HepG2 (cell line): ENCODE measurements at regions not wholly inside any gene's neighbourhood (a gene's known extent, or its start where the extent isn't known, plus 50 kb on each side); places are given as distances from the start of the nearest gene placed in this dataset.

ENCODE experiments used
- ATAC-seq: fragments of 200-7000 bp; cut with Tn5 transposase; 3 replicates; pipeline ENCODE4 v1.9.1; 2020; ENCODE audit warnings: mild to moderate bottlenecking, moderate library complexity
- BruUV-seq: library from RNA; stranded (reverse); fragments of 400-500 nt; replicated peaks from 2 replicates; lab custom pipeline; 2021; lab: Mats Ljungman, UMichigan
- CTCF ChIA-PET: fragments of 300-600 bp; formaldehyde crosslinking; extraction: SDS; loops from one replicate; lab custom pipeline; 2021; ENCODE audit warnings: low total read pairs, inconsistent platforms, low intra/inter-chr PET ratio; lab: Yijun Ruan, JAX
- POLR2A ChIA-PET: fragments of 350-600 bp; sonication (Branson Sonifier 250); formaldehyde crosslinking; loops from one replicate; lab custom pipeline; 2020; ENCODE audit warnings: antibody characterized with exemption, inconsistent platforms; lab: Yijun Ruan, JAX
- DNase-seq: peaks from one replicate; pipeline ENCODE4 v3.0.0-alpha.2; 2015; ENCODE audit warnings: low spot score
- FAIRE-seq: peaks from 3 replicates; lab custom pipeline; 2011; peaks lifted over from hg19 to GRCh38; lab: Jason Lieb, UNC
- H2AFZ ChIP-seq: one replicate; pipeline ENCODE4 v1.6.1; 2011; ENCODE audit warnings: low read length, inconsistent platforms
- H3K27ac ChIP-seq: fragments of 300-600 bp; 3 replicates; pipeline ENCODE4 v1.8.0; 2011; ENCODE audit warnings: mixed run types, mild to moderate bottlenecking, mixed read lengths, low read length, inconsistent platforms; ENCODE audit not compliant: insufficient read depth; ENCODE audit errors: extremely low read length
- H3K27me3 ChIP-seq, 2 experiments: fragments of 200-600 bp in 1 of 2; 2 replicates in 1 of 2; 3 replicates in 1 of 2; pipeline versions ENCODE4 v1.6.0 to v1.8.0; 2011; ENCODE audit warnings: low read length in 2 of 2, mild to moderate bottlenecking in 2 of 2, moderate library complexity in 2 of 2, inconsistent platforms in 1 of 2; ENCODE audit not compliant: insufficient read depth in 2 of 2, control insufficient read depth in 1 of 2
- H3K36me3 ChIP-seq, 2 experiments: fragments of 200-600 bp in 1 of 2; replicated peaks in 1 of 2; 2 replicates in 1 of 2; 3 replicates in 1 of 2; pipeline versions ENCODE4 v1.5.1 to v1.8.0; 2011; ENCODE audit warnings: low read length in 2 of 2, inconsistent platforms in 1 of 2; ENCODE audit not compliant: insufficient read depth in 2 of 2, control insufficient read depth in 1 of 2
- H3K4me1 ChIP-seq: 2 replicates; pipeline ENCODE4 v1.5.1; 2012; ENCODE audit warnings: low read length, inconsistent platforms; ENCODE audit not compliant: insufficient read depth
- H3K4me2 ChIP-seq: 2 replicates; pipeline ENCODE4 v1.6.0; 2011; ENCODE audit warnings: low read depth, low read length, inconsistent platforms
- H3K4me3 ChIP-seq, 3 experiments: fragments of 200-600 bp in 1 of 3; sonication (generic), shearing (Covaris generic) in 1 of 3; replicated peaks in 1 of 3; 2 replicates each; pipeline ENCODE4 v1.5.1; 2011 to 2016; ENCODE audit warnings: low read length in 3 of 3, inconsistent platforms in 2 of 3, low read depth in 2 of 3, mild to moderate bottlenecking in 2 of 3, control low read depth in 1 of 3, mixed read lengths in 1 of 3; ENCODE audit not compliant: insufficient read depth in 1 of 3
- H3K79me2 ChIP-seq: one replicate; pipeline ENCODE4 v1.6.1; 2011; ENCODE audit warnings: low read length, inconsistent platforms; ENCODE audit not compliant: insufficient read depth
- H3K9ac ChIP-seq: 2 replicates; pipeline ENCODE4 v1.6.0; 2011; ENCODE audit warnings: mild to moderate bottlenecking, low read depth, low read length, inconsistent platforms; ENCODE audit not compliant: insufficient read depth
- H3K9me3 ChIP-seq: 2 replicates; pipeline ENCODE4 v1.5.1; 2012; ENCODE audit warnings: mild to moderate bottlenecking, low read length
- H4K20me1 ChIP-seq: 2 replicates; pipeline ENCODE4 v1.6.0; 2011; ENCODE audit warnings: inconsistent platforms, mild to moderate bottlenecking, low read length, moderate library complexity; ENCODE audit not compliant: insufficient read depth
- BCL6 ChIP-seq: IDR thresholded peaks from 2 replicates; pipeline ENCODE4 v1.6.1; 2016; ENCODE audit warnings: missing genetic modification reagents, missing compliant biosample characterization
- GTF3A ChIP-seq: sonication (generic); formaldehyde crosslinking; conservative IDR thresholded peaks from 2 replicates; pipeline ENCODE4 v1.4.0; 2020; ENCODE audit warnings: mild to moderate bottlenecking, missing genetic modification reagents
- HOXA5 ChIP-seq: sonication (generic); formaldehyde crosslinking; IDR thresholded peaks from 2 replicates; pipeline ENCODE4 v1.4.0; 2020; ENCODE audit warnings: missing genetic modification reagents
- NR2C2 ChIP-seq: sonication (generic); formaldehyde crosslinking; IDR thresholded peaks from 2 replicates; pipeline ENCODE4 v1.4.0; 2020; ENCODE audit warnings: missing genetic modification reagents, mild to moderate bottlenecking, moderate library complexity, borderline replicate concordance
- REPIN1 ChIP-seq: sonication (generic); formaldehyde crosslinking; IDR thresholded peaks from 2 replicates; pipeline ENCODE4 v1.8.0; 2022; ENCODE audit warnings: missing genetic modification reagents, low read depth, mild to moderate bottlenecking, borderline replicate concordance
- RNF2 ChIP-seq: fragments of 450-650 bp; conservative IDR thresholded peaks from 2 replicates; pipeline ENCODE4 v1.6.1; 2016; ENCODE audit warnings: low read depth
- SRSF1 ChIP-seq: fragments of 200-400 bp; formaldehyde crosslinking; optimal IDR thresholded peaks from 2 replicates; pipeline ENCODE3; 2017; ENCODE audit warnings: mild to moderate bottlenecking, low read depth, low read length, moderate library complexity
- ZFP36L1 ChIP-seq: sonication (generic); formaldehyde crosslinking; IDR thresholded peaks from 2 replicates; pipeline ENCODE4 v1.8.0; 2022; ENCODE audit warnings: mild to moderate bottlenecking, missing genetic modification reagents, moderate library complexity
- ZNF101 ChIP-seq: sonication (generic); formaldehyde crosslinking; IDR thresholded peaks from 2 replicates; pipeline ENCODE4 v1.4.0; 2020; ENCODE audit warnings: mild to moderate bottlenecking, low read depth, missing genetic modification reagents, borderline replicate concordance
- ZNF484 ChIP-seq: sonication (generic); formaldehyde crosslinking; IDR thresholded peaks from 2 replicates; pipeline ENCODE4 v1.5.1; 2020; ENCODE audit warnings: mild to moderate bottlenecking, low read depth, missing genetic modification reagents, borderline replicate concordance
- ZNF574 ChIP-seq: sonication (generic); formaldehyde crosslinking; IDR thresholded peaks from 2 replicates; pipeline ENCODE4 v1.4.0; 2020; ENCODE audit warnings: missing genetic modification reagents
- ZNF709 ChIP-seq: sonication (generic); formaldehyde crosslinking; IDR thresholded peaks from 2 replicates; pipeline ENCODE4 v1.5.0; 2020; ENCODE audit warnings: mild to moderate bottlenecking, missing genetic modification reagents
- WGBS: methylation state at CpG from one replicate; pipeline ENCODE4 v1.1.6; 2017; ENCODE audit warnings: low lambda C conversion rate; 5-methylcytosine and 5-hydroxymethylcytosine counted together
- in situ Hi-C: cut with HindIII; loops from 2 replicates; pipeline ENCODE4 v1.10.0; 2017; ENCODE audit warnings: low pct_unique_long_range_greater_than_20kb; ENCODE audit not compliant: extremely low pct_ligation_motif_present
- intact Hi-C: fragments of 100-400 bp; cut with micrococcal nuclease; formaldehyde crosslinking; loops from one replicate; pipeline ENCODE4 v1.10.0; 2022; ENCODE audit not compliant: unreplicated experiment

- no peak for FAIRE-seq
- Histone ChIP-seq H3K4me1 (no peaks in the 10 kb centered on the region), H2AFZ (no peak overlapping the region), H3K4me3 (no peak overlapping the region), H3K79me2 (no peaks in the 10 kb centered on the region), H3K27ac (no peak overlapping the region), H3K9me3 (no peaks in the 10 kb centered on the region), H3K27me3 (no peaks in the 10 kb centered on the region), H4K20me1 (no peaks in the 10 kb centered on the region), H3K4me2 (no peak overlapping the region), H3K9ac (no peak overlapping the region), H3K36me3 (no peaks in the 10 kb centered on the region)
- ChIA-PET POLR2A (no interaction called here), CTCF (interaction anchor here (2.2 kb wide), 1 partner anchor 72 kb away, joined by 32 read pairs; no protein-coding TSS in a partner anchor)
- 1% methylated on average over 3 of the region's 3 CpGs for WGBS
- intact Hi-C loops (no loop called here), in situ Hi-C loops (no loop called here)
- BruUV-seq, result no TSS peak
- no peak for ATAC-seq
- no peak for DNase-seq
- TF ChIP-seq NR2C2 (CRISPR knock-in tag) (no peak), ZNF101 (CRISPR knock-in tag) (no peak), REPIN1 (CRISPR knock-in tag) (no peak), BCL6 (no peak), GTF3A (CRISPR knock-in tag) (no peak), ZFP36L1 (CRISPR knock-in tag) (no peak), RNF2 (no peak), HOXA5 (CRISPR knock-in tag) (no peak), SRSF1 (no peak), ZNF484 (CRISPR knock-in tag) (no peak), ZNF574 (no peak), ZNF709 (no peak)
Observed at GRCh38 chr3:147119346-147119745, 287.0 kb downstream of the ZIC4 start.
